LNCaP clone FGC (cell line): ENCODE measurements at regions not wholly inside any gene's neighbourhood (a gene's known extent, or its start where the extent isn't known, plus 50 kb on each side); places are given as distances from the start of the nearest gene placed in this dataset.
"Not testable (repeated sequence)": the region's sequence is repeated elsewhere in the genome, so short reads cannot be mapped to it uniquely, and the experiment has no call there.

Source experiments
- DNase-seq: peaks from one replicate; pipeline ENCODE4 v3.0.0-alpha.2; 2011; ENCODE audit warnings: low read depth
- H3K4me3 ChIP-seq: 2 replicates; pipeline ENCODE4 v1.5.1; 2011; ENCODE audit warnings: mild to moderate bottlenecking, low read depth, low read length, control low read depth
- TF ChIP-seq, protein P1 (sequence below): IDR thresholded peaks from 2 replicates; pipeline ENCODE4 v1.5.1; 2012; ENCODE audit warnings: mild to moderate bottlenecking; ENCODE audit not compliant: control insufficient read depth, insufficient read depth; ENCODE audit errors: extremely low read depth

- TF ChIP-seq, protein P1, sequence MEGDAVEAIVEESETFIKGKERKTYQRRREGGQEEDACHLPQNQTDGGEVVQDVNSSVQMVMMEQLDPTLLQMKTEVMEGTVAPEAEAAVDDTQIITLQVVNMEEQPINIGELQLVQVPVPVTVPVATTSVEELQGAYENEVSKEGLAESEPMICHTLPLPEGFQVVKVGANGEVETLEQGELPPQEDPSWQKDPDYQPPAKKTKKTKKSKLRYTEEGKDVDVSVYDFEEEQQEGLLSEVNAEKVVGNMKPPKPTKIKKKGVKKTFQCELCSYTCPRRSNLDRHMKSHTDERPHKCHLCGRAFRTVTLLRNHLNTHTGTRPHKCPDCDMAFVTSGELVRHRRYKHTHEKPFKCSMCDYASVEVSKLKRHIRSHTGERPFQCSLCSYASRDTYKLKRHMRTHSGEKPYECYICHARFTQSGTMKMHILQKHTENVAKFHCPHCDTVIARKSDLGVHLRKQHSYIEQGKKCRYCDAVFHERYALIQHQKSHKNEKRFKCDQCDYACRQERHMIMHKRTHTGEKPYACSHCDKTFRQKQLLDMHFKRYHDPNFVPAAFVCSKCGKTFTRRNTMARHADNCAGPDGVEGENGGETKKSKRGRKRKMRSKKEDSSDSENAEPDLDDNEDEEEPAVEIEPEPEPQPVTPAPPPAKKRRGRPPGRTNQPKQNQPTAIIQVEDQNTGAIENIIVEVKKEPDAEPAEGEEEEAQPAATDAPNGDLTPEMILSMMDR: no peak
- H3K4me3 ChIP-seq: no peak overlapping the region
- no peak for DNase-seq
Measured at GRCh38 chr2:182652326-182652725, 63.7 kb upstream of the DNAJC10 start.

- no peak for DNase-seq
- TF ChIP-seq, protein P1: no peak
- H3K4me3 ChIP-seq: no peak overlapping the region
Measured at GRCh38 chr2:182655750-182656149, 60.3 kb upstream of the DNAJC10 start.

DNA sequence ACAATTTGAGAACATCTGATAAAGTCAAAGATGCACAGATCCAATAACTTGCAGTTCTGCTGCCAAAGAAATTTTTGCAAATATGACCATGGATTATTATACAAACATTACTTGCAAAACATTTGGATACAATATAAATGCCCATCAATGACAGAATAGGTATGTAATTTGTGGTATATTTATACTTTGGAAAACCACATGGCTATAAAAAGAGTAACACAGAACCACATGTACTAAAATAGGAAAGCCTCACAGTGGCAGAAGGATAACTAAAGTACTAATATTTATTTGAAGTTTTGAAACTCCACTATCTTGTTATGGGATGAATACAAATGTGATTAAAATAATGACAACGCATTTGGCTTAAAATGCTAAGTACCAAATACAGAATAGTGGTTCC is 51.8 kb upstream of the DNAJC10 start:
- DNase-seq: no peak
- TF ChIP-seq, protein P1: no peak
- H3K4me3 ChIP-seq: no peak overlapping the region

DNA sequence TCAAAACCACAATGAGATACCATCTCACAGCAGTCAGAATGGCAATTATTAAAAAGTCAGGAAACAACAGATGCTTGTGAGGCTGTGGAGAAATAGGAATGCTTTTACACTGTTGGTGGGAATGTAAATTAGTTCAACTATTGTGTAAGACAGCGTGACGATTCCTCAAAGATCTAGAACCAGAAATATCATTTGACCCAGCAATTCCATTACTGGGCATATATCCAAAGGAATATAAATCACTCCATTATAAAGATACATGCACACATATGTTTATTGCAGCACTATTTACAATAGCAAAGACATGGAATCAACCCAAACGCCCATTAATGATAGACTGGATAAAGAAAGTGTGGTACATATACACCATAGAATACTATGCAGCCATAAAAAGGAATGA is 50.6 kb upstream of the DNAJC10 start:
- not testable (repeated sequence) for DNase-seq, H3K4me3 ChIP-seq
